SH-SY5Y (cell line): ENCODE measurements at regions not wholly inside any gene's neighbourhood (a gene's known extent, or its start where the extent isn't known, plus 50 kb on each side); places are given as distances from the start of the nearest gene placed in this dataset.

Source experiments
- GATA2 ChIP-seq: IDR thresholded peaks from 2 replicates; pipeline ENCODE4 v1.6.1; 2011; ENCODE audit warnings: mild to moderate bottlenecking, low read depth, low read length
- GATA3 ChIP-seq: IDR thresholded peaks from 2 replicates; pipeline ENCODE4 v1.6.1; 2011; ENCODE audit warnings: low read depth, mild to moderate bottlenecking, low read length, moderate library complexity

- no peak for TF ChIP-seq GATA2
- no peak for TF ChIP-seq GATA3
Observed at GRCh38 chr2:19250906-19251305, 107.5 kb downstream of the OSR1 start.
